GM19239 (cell line): ENCODE measurements at regions not wholly inside any gene's neighbourhood (a gene's known extent, or its start where the extent isn't known, plus 50 kb on each side); places are given as distances from the start of the nearest gene placed in this dataset.

ENCODE experiments used
- DNase-seq: peaks from one replicate; pipeline ENCODE4 v3.0.0; 2011; ENCODE audit warnings: low spot score; ENCODE audit not compliant: insufficient read length
- FAIRE-seq: peaks from 2 replicates; lab custom pipeline; 2011; peaks lifted over from hg19 to GRCh38; lab: Jason Lieb, UNC

DNA sequence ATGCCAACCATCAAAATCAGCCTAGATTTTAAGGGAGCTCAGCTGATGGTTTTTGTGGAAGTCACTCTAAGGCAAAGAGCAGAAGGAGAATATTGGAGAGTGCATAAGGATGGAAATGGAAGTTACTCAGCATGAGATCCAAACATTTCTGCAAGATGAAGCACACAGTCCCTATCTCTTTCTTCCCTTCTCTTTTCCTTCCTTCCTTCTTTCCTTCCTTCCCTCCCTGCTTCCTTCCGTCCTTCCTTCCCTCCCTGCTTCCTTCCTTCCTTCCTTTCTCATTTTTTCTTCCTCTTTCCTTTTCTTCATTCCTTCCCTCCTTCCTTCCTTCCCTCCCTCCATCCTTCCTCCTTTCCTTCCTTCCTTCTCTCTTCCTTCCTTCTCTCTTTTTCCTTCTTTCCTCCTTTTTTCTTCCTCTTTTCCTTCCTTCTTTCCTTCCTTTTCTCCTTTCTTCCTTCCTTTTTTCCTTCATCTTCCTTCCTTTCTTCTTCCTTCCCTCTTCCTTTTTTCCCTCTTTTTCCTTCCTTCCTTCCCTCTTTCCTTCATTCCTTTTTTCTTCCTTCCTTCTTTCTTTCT lies 727.9 kb upstream of the CDH2 start:
- FAIRE-seq = no peak
- no peak for DNase-seq

- FAIRE-seq (no peak), DNase-seq (no peak)
Observed at GRCh38 chr18:28903306-28903705, 726.4 kb upstream of the CDH2 start.

GRCh38 chr18:28890791-28891190 lies 713.9 kb upstream of the CDH2 start:
- no peak for FAIRE-seq
- no peak for DNase-seq

- no peak for FAIRE-seq
Observed at GRCh38 chr18:28884304-28884703, 707.4 kb upstream of the CDH2 start.

DNA sequence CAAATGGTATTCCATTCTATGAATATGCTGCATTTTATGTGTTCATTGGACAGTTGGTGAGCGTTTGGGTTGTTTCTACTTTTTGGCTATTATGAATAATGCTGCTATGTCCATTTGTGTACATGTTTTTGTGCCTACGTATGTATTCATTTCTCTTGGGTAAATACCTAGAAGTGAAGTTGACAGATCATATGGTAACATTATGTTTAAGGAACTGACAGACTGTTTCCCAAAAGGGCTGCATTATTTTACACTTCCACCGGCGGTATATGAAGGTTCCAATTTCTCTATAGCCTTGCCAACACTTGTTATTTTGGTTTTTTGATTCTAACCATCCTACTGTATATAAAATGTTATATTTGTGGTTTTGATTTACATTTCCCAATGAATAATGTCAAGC lies 703.9 kb upstream of the CDH2 start:
- DNase-seq = no peak
- no peak for FAIRE-seq

More at GRCh38 chr18:28884304-28884703, 707.4 kb upstream of the CDH2 start:
- no peak for DNase-seq

DNA sequence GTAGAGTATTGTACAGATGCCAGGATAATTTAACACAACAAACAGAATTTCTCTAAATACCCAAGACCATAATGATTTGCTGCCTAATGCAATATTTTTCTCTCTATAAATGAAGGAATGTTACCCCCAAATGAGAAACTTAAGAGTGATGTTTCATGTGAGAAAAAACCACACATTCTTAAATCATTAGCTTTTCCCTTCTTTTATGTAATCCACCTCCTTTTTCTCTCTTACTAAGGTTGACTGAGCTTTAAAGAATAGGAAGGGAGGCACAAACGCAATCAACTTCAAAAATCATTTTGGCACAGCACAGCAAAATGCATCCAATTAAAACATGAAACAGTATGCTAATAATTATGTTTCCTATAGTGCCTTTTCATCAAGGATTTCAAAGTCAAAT lies 698.1 kb upstream of the CDH2 start:
- no peak for DNase-seq
- FAIRE-seq = no peak

- DNase-seq (no peak), FAIRE-seq (no peak)
Observed at GRCh38 chr18:28863396-28863795, 686.5 kb upstream of the CDH2 start.

- FAIRE-seq = no peak
Observed at GRCh38 chr18:28858248-28858647, 681.3 kb upstream of the CDH2 start.

DNA sequence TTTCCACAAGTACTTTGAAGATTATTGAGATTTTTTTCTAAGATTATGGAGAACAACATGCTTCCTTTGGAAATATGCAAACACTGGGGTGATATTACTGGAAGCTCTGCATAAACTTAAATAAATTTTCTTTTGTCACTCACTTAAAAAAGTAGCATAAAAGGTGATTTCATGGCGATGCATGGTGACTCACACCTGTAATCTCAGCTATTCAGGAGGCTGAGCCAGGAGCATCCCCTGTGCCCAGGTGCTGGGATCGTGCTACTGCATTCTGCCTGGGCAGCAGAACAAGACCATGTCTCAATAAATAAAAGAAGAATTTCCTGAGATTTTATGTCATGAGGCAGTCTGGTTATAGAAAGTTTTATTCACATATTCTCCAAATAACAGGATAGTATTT lies 679.1 kb upstream of the CDH2 start:
- no peak for DNase-seq
- FAIRE-seq = no peak

More at GRCh38 chr18:28858248-28858647, 681.3 kb upstream of the CDH2 start:
- DNase-seq = no peak

GRCh38 chr18:28855524-28855923 lies 678.6 kb upstream of the CDH2 start:
- FAIRE-seq (no peak), DNase-seq (no peak)

GRCh38 chr18:28854964-28855363 lies 678.0 kb upstream of the CDH2 start:
- no peak for FAIRE-seq
- no peak for DNase-seq

DNA sequence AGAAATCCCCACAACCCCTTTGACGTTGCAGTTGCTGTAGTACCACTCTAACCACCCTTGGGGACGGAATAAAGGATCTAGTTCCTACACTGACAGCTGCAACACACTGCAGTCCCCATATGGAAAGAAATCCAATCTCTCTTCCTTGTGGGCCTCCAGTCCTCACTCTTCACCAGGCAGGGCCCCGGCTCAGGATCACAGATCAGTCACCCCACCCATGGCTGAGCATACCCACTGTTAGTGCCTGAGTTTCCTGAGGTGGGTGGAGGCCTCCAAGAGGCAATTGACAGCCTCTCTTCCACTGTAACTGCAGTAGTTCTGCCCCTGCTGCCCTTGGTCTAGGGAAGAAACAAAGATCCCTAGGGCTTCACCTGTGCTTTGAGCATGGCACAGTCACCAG lies 670.0 kb upstream of the CDH2 start:
- FAIRE-seq (no peak), DNase-seq (no peak)

DNA sequence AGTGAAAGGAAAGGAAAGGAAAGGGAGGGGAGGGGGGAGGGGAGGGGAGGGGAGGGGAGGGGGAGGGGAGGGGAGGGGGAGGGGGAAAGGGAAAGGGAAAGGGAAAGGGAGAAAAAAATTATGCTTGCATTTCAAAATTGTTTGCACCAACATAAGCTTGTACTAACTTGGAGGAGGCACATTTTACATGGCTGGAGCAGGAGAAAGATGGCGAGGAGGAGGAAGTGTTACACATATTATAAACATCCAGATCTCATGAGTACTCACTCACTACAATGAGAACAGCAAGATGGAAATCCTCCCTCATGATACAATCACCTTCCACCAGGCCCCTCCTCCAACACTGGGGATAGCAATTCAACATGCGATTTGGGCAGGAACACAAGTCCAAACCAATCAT lies 660.2 kb upstream of the CDH2 start:
- DNase-seq (no peak), FAIRE-seq (no peak)

- no peak for FAIRE-seq
Observed at GRCh38 chr18:28834889-28835288, 658.0 kb upstream of the CDH2 start.

GRCh38 chr18:28831908-28832307 lies 655.0 kb upstream of the CDH2 start:
- DNase-seq (no peak), FAIRE-seq (no peak)

More at GRCh38 chr18:28834889-28835288, 658.0 kb upstream of the CDH2 start:
- no peak for DNase-seq

GRCh38 chr18:28831476-28831875 lies 654.5 kb upstream of the CDH2 start:
- FAIRE-seq (no peak), DNase-seq (no peak)

DNA sequence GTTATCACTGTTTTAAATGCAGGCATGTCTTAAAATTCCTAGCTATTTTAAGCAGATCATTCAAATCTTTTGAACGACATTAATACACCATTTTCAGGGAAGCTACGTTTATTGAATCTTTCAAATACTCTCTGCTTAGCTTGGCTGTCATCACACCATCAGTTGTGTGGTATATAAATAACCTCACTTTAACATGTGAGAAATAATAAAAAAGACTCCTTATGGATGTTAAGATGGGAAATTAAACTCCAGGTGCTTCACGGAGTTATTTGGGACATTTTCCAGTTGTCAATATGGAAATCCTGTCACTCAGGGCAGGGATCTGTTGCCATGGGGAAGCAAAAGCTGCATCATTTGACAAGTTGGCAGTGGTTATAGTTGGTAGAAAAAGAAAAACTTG lies 649.2 kb upstream of the CDH2 start:
- no peak for FAIRE-seq

GRCh38 chr18:28824183-28824574 lies 647.2 kb upstream of the CDH2 start:
- DNase-seq = no peak
- no peak for FAIRE-seq

More for the DNA sequence above, 649.2 kb upstream of the CDH2 start:
- DNase-seq = no peak

- DNase-seq (no peak), FAIRE-seq (no peak)
Observed at GRCh38 chr18:28823506-28824182, 646.7 kb upstream of the CDH2 start.

- FAIRE-seq (no peak), DNase-seq (no peak)
Observed at GRCh38 chr18:28820353-28820752, 643.4 kb upstream of the CDH2 start.

GRCh38 chr18:28816155-28816554 lies 639.2 kb upstream of the CDH2 start:
- FAIRE-seq (no peak), DNase-seq (no peak)

GRCh38 chr18:28814365-28814764 lies 637.4 kb upstream of the CDH2 start:
- DNase-seq (no peak), FAIRE-seq (no peak)
